GM18909 (cell line): ENCODE measurements at regions not wholly inside any gene's neighbourhood (a gene's known extent, or its start where the extent isn't known, plus 50 kb on each side); places are given as distances from the start of the nearest gene placed in this dataset.
"Not testable (repeated sequence)": the region's sequence is repeated elsewhere in the genome, so short reads cannot be mapped to it uniquely, and the experiment has no call there.

ENCODE experiments used
- ATAC-seq: cut with Tn5 transposase; IDR thresholded peaks from one replicate; pipeline ENCODE4 v1.9.1; 2021; ENCODE audit warnings: mild to moderate bottlenecking; ENCODE audit not compliant: unreplicated experiment, poor library complexity

- ATAC-seq = no peak
These were observed 140.1 kb downstream of the ZNF486 start for GRCh38 chr19:20307127-20307526.

GRCh38 chr19:20296314-20296713, 129.3 kb downstream of the ZNF486 start:
- not testable (repeated sequence) for ATAC-seq

GRCh38 chr19:20294181-20294580, 127.2 kb downstream of the ZNF486 start:
- no peak for ATAC-seq

GRCh38 chr19:20292520-20292919, 125.5 kb downstream of the ZNF486 start:
- ATAC-seq = not testable (repeated sequence)

GRCh38 chr19:20289186-20289585, 122.2 kb downstream of the ZNF486 start:
- no peak for ATAC-seq

DNA sequence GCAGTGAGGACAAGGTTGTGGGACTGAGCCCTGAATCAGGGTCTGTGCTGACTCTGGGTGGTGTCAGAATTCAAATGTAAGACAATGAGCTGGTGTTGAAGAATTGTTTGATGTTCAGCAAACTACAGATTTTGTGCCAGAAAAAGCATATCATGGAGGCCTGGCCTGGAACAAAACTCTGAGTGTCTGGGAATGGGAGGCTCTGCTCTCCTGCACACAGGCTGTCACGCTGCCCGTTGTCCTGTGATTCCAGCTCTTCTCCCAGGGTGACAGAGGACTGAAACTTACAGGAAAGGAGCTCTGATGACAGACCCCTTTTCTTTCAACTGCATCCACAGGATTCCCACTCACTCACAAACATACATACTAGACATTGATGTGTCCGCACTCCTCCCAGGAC, 120.1 kb downstream of the ZNF486 start:
- ATAC-seq = no peak

- ATAC-seq = not testable (repeated sequence)
These were observed 118.9 kb downstream of the ZNF486 start for GRCh38 chr19:20285876-20286275.

DNA sequence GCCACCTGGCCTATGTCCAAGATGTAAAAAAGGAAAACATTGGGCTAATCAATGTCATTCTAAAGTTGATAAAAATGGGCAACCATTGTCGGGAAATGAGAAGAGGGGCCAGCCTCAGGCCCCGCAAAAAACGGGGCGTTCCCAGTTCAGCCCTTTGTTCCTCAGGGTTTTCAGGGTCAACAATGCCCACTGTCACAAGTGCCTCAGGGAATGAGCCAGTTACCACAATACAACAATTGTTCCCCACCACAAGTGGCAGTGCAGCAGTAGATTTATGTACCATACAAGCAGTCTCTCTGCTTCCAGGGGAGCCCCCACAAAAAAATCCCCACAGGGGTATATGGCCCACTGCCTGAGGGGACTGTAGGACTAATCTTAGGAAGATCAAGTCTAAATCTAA, 112.5 kb downstream of the ZNF486 start:
- no peak for ATAC-seq

GRCh38 chr19:20278342-20278741, 111.3 kb downstream of the ZNF486 start:
- no peak for ATAC-seq

GRCh38 chr19:20276732-20277082, 109.7 kb downstream of the ZNF486 start:
- ATAC-seq = not testable (repeated sequence)

GRCh38 chr19:20276011-20276731, 109.2 kb downstream of the ZNF486 start:
- no peak for ATAC-seq

- no peak for ATAC-seq
These were observed 107.0 kb downstream of the ZNF486 start for GRCh38 chr19:20273951-20274570.

GRCh38 chr19:20273376-20273775, 106.4 kb downstream of the ZNF486 start:
- ATAC-seq = no peak

GRCh38 chr19:20272627-20273010, 105.6 kb downstream of the ZNF486 start:
- ATAC-seq = not testable (repeated sequence)

- not testable (repeated sequence) for ATAC-seq
These were observed 105.1 kb downstream of the ZNF486 start for GRCh38 chr19:20271927-20272626.

DNA sequence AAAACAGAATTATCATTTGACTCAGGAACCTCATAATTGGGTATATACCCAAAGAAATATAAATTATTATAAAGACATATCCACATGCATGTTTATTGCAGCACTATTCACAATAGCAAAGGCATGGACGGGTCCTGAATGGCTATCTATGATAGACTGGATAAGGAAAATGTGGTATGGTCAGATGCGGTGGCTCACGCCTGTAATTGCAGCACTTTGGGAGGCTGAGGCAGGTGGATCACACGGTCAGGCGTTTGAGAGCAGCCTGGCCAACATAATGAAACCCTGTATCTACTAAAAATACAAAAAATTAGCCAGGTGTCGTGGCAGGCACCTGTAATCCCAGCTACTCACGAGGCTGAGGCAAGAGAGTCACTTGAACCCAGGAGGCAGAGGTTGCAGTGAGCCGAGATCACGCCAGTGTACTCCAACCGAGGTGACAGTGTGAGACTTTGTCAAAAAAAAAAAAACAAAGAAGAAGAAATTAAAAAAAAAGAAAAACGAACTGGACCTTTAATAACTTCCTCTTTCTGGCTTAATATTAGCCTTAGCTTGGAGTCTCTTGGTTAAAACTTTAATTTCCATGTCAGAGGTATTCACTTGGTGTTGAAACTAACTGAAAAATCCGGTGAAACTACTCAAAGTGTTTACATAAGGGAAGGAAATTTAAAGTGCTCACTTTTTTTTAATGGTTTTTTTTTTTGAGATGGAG, 104.4 kb downstream of the ZNF486 start:
- ATAC-seq = no peak

GRCh38 chr19:20269461-20269860, 102.4 kb downstream of the ZNF486 start:
- no peak for ATAC-seq

GRCh38 chr19:20261513-20261912, 94.5 kb downstream of the ZNF486 start:
- ATAC-seq = not testable (repeated sequence)

DNA sequence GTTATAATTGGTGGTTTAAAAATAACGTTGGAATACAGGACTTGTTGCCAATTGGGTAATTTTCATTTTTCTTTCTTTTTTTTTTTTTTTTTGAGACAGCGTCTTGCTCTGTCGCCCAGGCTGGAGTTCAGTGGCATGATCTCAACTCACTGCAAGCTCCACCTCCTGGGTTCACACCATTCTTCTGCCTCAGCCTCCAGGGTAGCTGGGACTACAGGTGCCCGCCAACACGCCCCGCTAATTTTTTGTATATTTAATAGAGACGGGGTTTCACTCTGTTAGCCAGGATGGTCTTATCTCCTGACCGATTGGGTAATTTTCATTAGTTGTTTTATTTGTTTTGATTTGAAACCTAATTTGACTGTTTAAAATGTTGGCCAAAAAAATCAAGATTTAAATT, 93.7 kb downstream of the ZNF486 start:
- not testable (repeated sequence) for ATAC-seq

GRCh38 chr19:20259615-20260014, 92.6 kb downstream of the ZNF486 start:
- ATAC-seq = no peak

GRCh38 chr19:20256606-20257005, 89.6 kb downstream of the ZNF486 start:
- ATAC-seq = no peak
